ENCODE measurements at regions not wholly inside any gene's neighbourhood (a gene's known extent, or its start where the extent isn't known, plus 50 kb on each side); places are given as distances from the start of the nearest gene placed in this dataset.

DNA sequence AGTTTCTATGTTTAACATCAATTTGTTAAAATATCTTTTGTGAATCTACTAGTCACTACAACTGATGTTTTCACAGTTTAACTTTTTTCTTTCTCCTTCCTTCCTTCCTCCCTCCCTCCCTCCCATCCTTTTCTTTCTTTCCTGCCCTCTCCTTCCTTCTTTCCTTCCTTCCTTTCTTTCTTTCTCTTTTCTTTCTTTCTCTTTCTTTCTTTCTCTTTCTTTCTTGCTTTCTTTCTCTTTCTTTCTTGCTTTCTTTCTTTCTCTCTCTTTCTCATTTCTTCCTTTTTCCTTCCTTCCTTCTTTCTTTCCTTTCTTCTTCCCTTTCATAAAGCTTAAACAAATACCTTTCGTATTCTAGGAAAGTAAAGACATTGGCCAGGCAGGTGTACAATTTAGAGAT is 2083.0 kb upstream of the CELF4 start:
- TF ChIP-seq CTCF (IDR thresholded peaks at IDR 0.05; ENCODE audit: low read depth, low read length, poor library complexity, severe bottlenecking) (no peak), EZH2phosphoT487 (IDR thresholded peaks at IDR 0.05; ENCODE audit: borderline replicate concordance, low read length) (no peak)

All from DOHH2 (cell line).